ENCODE measurements at regions not wholly inside any gene's neighbourhood (a gene's known extent, or its start where the extent isn't known, plus 50 kb on each side); places are given as distances from the start of the nearest gene placed in this dataset.

DNA sequence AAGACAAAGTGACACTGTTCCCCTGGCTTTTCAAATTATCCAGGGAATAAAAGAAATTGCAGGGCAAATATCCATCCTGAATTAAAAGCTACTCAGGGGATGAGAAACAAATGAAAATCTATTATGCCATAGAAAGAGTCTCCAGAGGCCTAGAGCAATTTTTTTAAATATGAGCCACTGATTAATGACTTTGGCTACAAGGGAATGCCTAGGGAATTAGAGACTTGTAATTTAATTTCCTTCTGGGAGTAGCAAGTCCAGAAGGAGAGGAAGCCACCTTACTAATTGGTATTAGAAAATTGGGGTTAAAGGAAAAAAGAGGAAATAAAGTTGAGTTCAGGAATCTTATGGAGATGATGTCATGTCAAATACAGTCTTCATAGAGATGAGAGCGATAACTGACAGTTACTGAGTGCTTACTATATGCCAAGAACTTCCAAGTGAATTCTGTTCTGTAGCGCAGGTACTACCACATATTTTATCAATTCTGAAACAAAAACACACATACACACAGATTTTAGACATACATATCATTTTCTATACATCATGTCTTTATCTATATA is 304.4 kb downstream of the DUSP6 start:
- intact Hi-C loops (cut with micrococcal nuclease; ENCODE audit: unreplicated experiment): no loop called here
- CTCF ChIA-PET (ENCODE audit: unreplicated experiment): no interaction called here
- BruUV-seq (replicated peaks): no TSS peak
- no peak for DNase-seq (ENCODE audit: low spot score)
- Histone ChIP-seq H4K20me1 (ENCODE audit: insufficient read depth, low read length) (no peaks in the 10 kb centered on the region), H3K27ac (ENCODE audit: low read depth, low read length, poor library complexity, severe bottlenecking) (no peak overlapping the region), H3K79me2 (ENCODE audit: insufficient read depth, low read depth, low read length) (no peaks in the 10 kb centered on the region), H3K36me3 (ENCODE audit: insufficient read depth, low read length) (no peaks in the 10 kb centered on the region), H2AFZ (ENCODE audit: low read length) (no peak overlapping the region), H3K9me3 (ENCODE audit: low read length) (no peaks in the 10 kb centered on the region), H3K9me2 (ENCODE audit: insufficient read depth, low read length) (no peaks in the 10 kb centered on the region), H3K4me2 (ENCODE audit: low read length) (no peak overlapping the region), H3K4me3 (ENCODE audit: low read depth, low read length, poor library complexity, severe bottlenecking) (no peak overlapping the region), H3K4me1 (ENCODE audit: insufficient read depth, low read length, poor library complexity, severe bottlenecking) (no peaks in the 10 kb centered on the region)
- POLR2A ChIA-PET: interaction anchor here (0.6 kb wide), 1 partner anchor 1536 kb away, joined by 3 read pairs; no protein-coding TSS in a partner anchor
- TF ChIP-seq, protein P1, sequence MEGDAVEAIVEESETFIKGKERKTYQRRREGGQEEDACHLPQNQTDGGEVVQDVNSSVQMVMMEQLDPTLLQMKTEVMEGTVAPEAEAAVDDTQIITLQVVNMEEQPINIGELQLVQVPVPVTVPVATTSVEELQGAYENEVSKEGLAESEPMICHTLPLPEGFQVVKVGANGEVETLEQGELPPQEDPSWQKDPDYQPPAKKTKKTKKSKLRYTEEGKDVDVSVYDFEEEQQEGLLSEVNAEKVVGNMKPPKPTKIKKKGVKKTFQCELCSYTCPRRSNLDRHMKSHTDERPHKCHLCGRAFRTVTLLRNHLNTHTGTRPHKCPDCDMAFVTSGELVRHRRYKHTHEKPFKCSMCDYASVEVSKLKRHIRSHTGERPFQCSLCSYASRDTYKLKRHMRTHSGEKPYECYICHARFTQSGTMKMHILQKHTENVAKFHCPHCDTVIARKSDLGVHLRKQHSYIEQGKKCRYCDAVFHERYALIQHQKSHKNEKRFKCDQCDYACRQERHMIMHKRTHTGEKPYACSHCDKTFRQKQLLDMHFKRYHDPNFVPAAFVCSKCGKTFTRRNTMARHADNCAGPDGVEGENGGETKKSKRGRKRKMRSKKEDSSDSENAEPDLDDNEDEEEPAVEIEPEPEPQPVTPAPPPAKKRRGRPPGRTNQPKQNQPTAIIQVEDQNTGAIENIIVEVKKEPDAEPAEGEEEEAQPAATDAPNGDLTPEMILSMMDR (conservative IDR thresholded peaks at IDR 0.05; ENCODE audit: low read length): no peak
- no peak for TF ChIP-seq EZH2phosphoT487 (IDR thresholded peaks at IDR 0.05; ENCODE audit: borderline replicate concordance, low read depth, low read length)

DNA sequence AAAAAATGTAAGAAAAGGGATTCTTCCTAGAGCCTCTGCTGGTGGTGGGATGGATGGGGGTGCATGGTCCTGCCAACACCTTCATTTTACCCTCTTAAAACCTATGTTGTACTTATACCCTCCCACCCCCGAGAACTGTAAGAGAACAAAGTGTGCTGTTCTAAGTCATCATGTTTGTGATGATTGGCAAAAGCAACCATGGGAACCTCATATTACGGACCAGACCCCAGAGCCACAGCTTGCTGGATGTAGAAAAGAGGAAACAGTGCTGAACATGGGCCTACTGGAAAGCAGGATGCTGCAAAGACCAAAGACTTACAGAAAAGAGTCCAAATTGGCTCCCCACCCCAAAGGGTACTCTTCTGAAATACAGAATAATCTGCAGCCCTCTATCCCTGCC is 311.2 kb downstream of the DUSP6 start:
- H3K36me3 ChIP-seq (ENCODE audit: insufficient read depth, low read length): no peaks in the 10 kb centered on the region
- H3K9me3 ChIP-seq (ENCODE audit: low read length): no peaks in the 10 kb centered on the region
- intact Hi-C loops (cut with micrococcal nuclease; ENCODE audit: unreplicated experiment): no loop called here
- no peak for TF ChIP-seq EZH2phosphoT487 (IDR thresholded peaks at IDR 0.05; ENCODE audit: borderline replicate concordance, low read depth, low read length)
- TF ChIP-seq, protein P1 (conservative IDR thresholded peaks at IDR 0.05; ENCODE audit: low read length): no peak
- no peak overlapping the region for H3K4me3 ChIP-seq (ENCODE audit: low read depth, low read length, poor library complexity, severe bottlenecking)
- POLR2A ChIA-PET: no interaction called here
- no peak for DNase-seq (ENCODE audit: low spot score)
- CTCF ChIA-PET (ENCODE audit: unreplicated experiment): no interaction called here
- no peak overlapping the region for H3K4me2 ChIP-seq (ENCODE audit: low read length)
- H3K9me2 ChIP-seq (ENCODE audit: insufficient read depth, low read length): no peaks in the 10 kb centered on the region
- peaks cover 8% of the 10 kb centered on the region for H3K4me1 ChIP-seq (ENCODE audit: insufficient read depth, low read length, poor library complexity, severe bottlenecking)
- BruUV-seq (replicated peaks): no TSS peak
- H2AFZ ChIP-seq (ENCODE audit: low read length): no peak overlapping the region
- H4K20me1 ChIP-seq (ENCODE audit: insufficient read depth, low read length): no peaks in the 10 kb centered on the region
- no peaks in the 10 kb centered on the region for H3K79me2 ChIP-seq (ENCODE audit: insufficient read depth, low read depth, low read length)
- H3K27ac ChIP-seq (ENCODE audit: low read depth, low read length, poor library complexity, severe bottlenecking): no peak overlapping the region

GRCh38 chr12:89040146-89040964 is 311.9 kb downstream of the DUSP6 start:
- H2AFZ ChIP-seq (ENCODE audit: low read length): no peak overlapping the region
- no peak overlapping the region for H3K4me2 ChIP-seq (ENCODE audit: low read length)
- TF ChIP-seq, protein P1 (conservative IDR thresholded peaks at IDR 0.05; ENCODE audit: low read length): 0 out of 2 replicates have a peak, but pooled peaks have one; percentile 15
- TF ChIP-seq EZH2phosphoT487 (IDR thresholded peaks at IDR 0.05; ENCODE audit: borderline replicate concordance, low read depth, low read length): no peak
- H3K4me3 ChIP-seq (ENCODE audit: low read depth, low read length, poor library complexity, severe bottlenecking): no peak overlapping the region
- DNase-seq (ENCODE audit: low spot score): peak; percentile 57
- H3K9me3 ChIP-seq (ENCODE audit: low read length): no peaks in the 10 kb centered on the region
- intact Hi-C loops (cut with micrococcal nuclease; ENCODE audit: unreplicated experiment): no loop called here
- POLR2A ChIA-PET: no interaction called here
- no peaks in the 10 kb centered on the region for H3K9me2 ChIP-seq (ENCODE audit: insufficient read depth, low read length)
- H3K4me1 ChIP-seq (ENCODE audit: insufficient read depth, low read length, poor library complexity, severe bottlenecking): peaks cover 8% of the 10 kb centered on the region
- H3K36me3 ChIP-seq (ENCODE audit: insufficient read depth, low read length): no peaks in the 10 kb centered on the region
- no peak overlapping the region for H3K27ac ChIP-seq (ENCODE audit: low read depth, low read length, poor library complexity, severe bottlenecking)
- no TSS peak for BruUV-seq (replicated peaks)
- no peaks in the 10 kb centered on the region for H3K79me2 ChIP-seq (ENCODE audit: insufficient read depth, low read depth, low read length)
- CTCF ChIA-PET (ENCODE audit: unreplicated experiment): no interaction called here
- no peaks in the 10 kb centered on the region for H4K20me1 ChIP-seq (ENCODE audit: insufficient read depth, low read length)
